SK-N-DZ (cell line): ENCODE measurements at regions not wholly inside any gene's neighbourhood (a gene's known extent, or its start where the extent isn't known, plus 50 kb on each side); places are given as distances from the start of the nearest gene placed in this dataset.

ENCODE experiments used
- DNase-seq: peaks from one replicate; pipeline ENCODE4 v3.0.0-alpha.2; 2015; ENCODE audit warnings: low spot score

DNA sequence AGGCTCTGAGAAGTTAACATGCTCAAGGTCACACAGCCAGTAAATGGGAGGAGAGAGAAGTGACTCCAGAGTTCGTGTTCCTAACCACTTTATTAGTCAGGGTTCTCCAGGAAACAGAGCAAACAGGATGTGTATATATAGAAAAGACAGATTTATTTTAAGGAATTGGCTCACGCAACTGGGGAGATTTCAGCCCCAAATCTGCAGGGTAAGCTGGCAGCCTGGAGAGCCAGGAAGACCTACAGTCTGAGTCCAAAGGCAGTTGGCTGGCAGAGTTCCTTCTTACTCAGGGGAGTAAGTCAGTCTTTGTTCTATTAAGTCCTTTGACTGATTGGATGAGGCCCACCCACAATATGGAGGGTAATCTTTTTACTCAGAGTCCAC lies 118.2 kb upstream of the PROK2 start:
- DNase-seq: no peak

DNA sequence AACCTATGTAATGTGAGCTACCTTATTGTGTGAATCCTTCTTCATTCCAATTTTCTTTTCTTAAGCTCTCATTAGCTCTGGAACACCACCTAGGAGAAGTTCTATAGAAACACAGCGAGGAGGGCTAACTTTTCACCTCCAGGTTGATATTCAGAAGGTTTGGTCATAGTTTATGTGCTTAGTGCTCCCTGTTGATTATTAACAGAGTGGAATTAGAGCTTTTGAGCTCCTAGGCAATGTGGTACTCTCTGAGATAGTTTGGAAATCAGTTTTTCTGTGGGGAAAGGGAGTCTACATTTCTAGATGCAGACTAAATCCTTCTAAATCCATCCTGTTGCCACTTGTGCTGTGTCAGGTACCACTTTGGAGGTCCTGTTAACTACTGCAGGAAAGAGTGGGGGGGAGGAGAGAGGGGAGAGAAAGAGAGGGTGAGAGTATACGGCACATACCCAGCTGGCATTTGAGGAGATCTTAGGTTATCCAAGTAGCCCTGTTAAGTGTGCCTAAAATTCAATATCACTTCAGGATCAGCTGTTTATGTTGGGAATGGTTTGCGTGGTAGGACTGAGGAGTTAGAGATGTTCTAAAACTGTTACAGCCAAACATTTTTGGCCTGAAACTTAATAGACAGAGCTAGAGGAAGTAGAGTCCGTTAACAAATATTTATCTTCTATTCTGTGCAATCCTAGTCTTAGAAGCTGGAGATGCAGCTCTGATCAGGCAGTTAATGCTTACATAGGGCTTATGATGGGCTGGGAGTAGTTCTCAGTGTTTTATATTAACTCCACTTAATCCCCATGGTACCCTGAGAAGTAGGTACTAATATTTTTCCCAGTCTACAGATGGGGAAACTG lies 117.5 kb upstream of the PROK2 start:
- no peak for DNase-seq

- no peak for DNase-seq
Measured at GRCh38 chr3:71901645-71902044, 116.7 kb upstream of the PROK2 start.

DNA sequence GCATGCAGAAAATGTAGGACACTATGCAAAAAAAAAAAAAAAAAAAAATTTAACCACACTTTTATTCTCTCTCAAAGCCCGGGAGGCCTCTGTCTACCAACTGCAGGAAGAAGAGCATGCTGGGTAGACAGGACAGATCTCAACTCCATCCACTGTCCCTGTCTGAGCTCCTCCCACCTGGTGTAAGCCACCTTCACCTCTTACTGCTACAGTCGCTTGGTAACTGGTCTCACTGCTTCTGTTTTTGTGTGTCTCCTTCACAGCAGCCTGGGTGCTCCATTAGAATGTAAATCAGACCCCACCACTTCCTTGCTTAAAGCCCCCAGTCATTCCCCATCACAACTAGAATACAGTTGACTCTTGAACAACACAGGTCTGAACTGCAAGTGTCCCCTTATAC lies 115.1 kb upstream of the PROK2 start:
- DNase-seq: no peak

DNA sequence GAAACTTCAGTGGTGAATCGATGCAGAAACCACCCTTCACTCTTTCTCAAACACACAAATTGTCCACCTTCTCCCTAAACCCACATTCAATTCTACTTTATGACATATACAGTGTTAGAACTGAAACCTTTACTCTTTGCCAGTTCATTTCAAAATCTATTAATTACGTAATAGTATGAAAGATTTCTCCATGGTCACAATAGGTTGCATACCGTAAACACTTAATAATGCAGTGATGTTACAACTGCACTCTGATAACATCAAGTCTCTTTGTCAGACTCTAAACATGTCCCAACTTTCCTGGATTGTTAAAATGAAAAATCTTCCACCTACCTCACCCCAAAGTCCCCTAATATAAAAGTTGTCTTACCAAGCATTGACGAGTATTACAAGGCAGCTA lies 111.8 kb upstream of the PROK2 start:
- DNase-seq: no peak

DNA sequence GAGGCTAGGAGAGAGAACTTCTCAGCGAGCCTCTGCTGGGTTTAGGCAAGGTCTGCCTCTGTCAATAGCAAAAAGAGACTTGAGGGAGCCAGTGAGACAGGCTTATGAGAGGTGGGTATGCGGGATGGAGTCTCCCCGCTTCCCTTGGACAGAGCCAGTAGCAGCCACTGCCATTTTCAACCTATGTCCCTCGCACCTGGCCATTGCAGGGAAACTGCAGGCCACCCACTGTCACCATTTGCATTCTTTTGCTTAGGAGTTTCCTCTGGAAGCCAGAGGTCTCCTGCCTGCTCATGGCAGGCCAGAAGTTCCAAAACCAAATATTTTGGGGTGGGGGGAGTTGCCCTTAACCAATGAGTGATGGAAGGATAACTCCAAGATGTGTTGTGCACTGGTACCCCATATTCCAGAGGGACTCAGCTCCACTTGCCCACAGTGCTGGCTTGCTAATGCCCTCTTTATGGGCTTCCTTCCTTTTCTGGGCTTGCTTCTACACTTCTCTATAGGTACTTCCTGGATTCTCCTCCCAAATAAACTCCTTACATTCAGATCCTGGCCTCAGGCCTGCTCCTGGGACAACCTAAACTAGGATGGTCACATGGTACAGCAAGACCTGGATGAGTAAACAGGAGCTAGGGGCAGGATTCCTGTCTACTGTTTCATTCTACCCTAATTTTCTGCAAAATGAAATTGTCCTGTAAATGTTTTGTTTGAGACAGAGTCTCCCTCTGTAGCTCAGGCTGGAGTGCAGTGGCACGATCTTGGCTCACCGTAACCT lies 108.9 kb upstream of the PROK2 start:
- no peak for DNase-seq

GRCh38 chr3:71893122-71893521 lies 108.2 kb upstream of the PROK2 start:
- no peak for DNase-seq

GRCh38 chr3:71891483-71891882 lies 106.5 kb upstream of the PROK2 start:
- no peak for DNase-seq

DNA sequence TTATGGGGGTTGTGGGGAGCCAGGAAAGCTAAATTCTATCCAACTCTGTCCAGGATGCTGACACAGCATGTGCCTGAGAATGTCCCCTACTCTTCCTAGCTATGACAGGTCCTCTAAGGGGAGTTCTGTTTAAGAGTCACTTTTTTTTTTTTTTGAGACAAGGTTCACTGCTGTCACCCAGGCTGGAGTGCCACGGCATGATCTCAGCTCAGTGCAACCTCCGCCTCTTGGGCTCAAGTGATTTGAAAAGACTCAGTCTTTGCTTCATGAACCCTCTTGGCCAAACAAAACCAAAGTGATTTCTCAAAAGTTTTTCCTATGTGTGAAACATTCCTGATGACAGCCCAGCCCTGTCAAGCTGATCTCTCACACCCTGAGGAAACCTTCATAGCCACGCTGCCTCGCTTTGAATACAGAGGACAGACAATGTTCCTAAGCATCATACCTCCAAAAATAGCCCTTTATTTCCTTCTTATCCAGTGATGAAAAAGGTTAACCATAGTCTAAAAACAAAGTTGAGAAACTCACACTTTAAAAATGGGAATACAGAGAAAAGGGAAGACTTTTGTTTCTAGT lies 105.5 kb upstream of the PROK2 start:
- DNase-seq: no peak

- DNase-seq: no peak
Measured at GRCh38 chr3:71887256-71887655, 102.3 kb upstream of the PROK2 start.

GRCh38 chr3:71885006-71885405 lies 100.1 kb upstream of the PROK2 start:
- no peak for DNase-seq

GRCh38 chr3:71881732-71882131 lies 96.8 kb upstream of the PROK2 start:
- DNase-seq: no peak

GRCh38 chr3:71881041-71881440 lies 96.1 kb upstream of the PROK2 start:
- DNase-seq: no peak

DNA sequence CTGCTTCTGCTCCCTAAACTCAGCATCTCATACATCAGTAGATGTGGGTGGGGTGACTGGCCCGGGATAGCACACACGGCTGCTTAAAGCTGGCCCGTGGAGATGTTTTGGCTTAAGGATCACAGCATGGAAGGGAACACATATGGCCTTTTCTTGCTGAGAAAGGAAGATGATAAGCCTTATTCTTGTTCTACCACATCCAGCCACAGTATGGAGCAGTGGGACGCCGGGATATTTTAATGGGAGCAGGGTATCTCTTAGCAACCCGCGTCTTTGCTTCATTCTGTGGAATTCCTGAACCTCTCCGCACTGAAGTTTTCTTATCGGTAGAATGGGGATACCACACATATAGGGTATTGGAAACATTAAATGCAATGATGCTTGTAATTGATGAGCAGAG lies 94.1 kb upstream of the PROK2 start:
- DNase-seq: no peak

GRCh38 chr3:71876135-71877105 lies 91.5 kb upstream of the PROK2 start:
- no peak for DNase-seq

GRCh38 chr3:71875461-71875947 lies 90.6 kb upstream of the PROK2 start:
- DNase-seq: peak; percentile 85

- no peak for DNase-seq
Measured at GRCh38 chr3:71874618-71875017, 89.7 kb upstream of the PROK2 start.

GRCh38 chr3:71873093-71873611 lies 88.2 kb upstream of the PROK2 start:
- DNase-seq: no peak

DNA sequence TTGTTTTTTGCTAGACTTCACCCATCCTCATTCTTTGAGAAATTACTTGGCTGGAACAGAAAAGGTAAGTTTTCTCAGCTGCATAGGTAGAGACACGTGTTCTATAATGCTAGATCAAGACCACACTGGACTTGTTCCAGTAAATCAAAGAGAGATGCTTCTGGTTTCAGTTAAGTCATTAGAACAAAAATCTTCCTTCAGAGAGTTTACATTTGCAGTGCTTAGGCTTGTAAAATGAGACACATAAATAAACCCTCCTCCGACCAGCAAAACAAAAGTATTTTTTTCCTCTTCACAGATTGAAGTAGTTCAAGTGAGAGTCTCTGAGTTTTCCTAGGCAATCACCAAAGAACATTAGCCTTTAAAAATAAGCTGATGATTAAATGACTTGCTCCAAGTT lies 87.3 kb upstream of the PROK2 start:
- no peak for DNase-seq

DNA sequence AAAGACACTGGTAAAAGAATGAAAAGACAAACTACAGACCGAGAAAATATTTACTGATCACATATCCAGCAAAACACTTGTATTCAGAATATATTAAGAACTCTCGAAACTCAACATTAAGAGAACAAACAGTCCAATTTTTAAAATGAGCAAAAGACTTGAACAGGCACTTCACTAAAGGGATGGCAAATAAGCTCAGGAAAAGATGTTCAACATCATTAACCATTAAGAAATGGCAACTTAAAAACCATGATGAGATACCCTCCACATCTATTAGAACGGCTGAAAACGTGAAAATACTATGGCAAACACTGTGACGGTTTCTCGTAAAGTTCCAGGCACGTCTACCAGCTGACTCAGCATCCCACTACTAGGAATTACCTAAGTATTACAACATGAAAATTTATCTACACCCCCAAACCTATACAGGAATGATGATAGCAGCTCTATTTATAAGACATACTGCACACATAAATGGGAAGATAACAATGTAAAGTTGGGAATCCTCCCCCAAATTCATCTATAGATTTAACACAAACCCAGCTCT lies 86.1 kb upstream of the PROK2 start:
- no peak for DNase-seq

GRCh38 chr3:71868876-71869275 lies 83.9 kb upstream of the PROK2 start:
- DNase-seq: peak; percentile 4
